RWPE1 (cell line): ENCODE measurements at regions not wholly inside any gene's neighbourhood (a gene's known extent, or its start where the extent isn't known, plus 50 kb on each side); places are given as distances from the start of the nearest gene placed in this dataset.

Experiments used
- CTCF ChIA-PET: fragments of 350-600 bp; sonication (Branson Sonifier 250); formaldehyde crosslinking; extraction: SDS; loops from one replicate; lab custom pipeline; 2021; lab: Yijun Ruan, JAX
- POLR2A ChIA-PET: fragments of 400-600 bp; formaldehyde crosslinking; extraction: SDS; loops from one replicate; lab custom pipeline; 2020; ENCODE audit warnings: antibody characterized with exemption; ENCODE audit not compliant: low non-redundant PET; lab: Yijun Ruan, JAX
- DNase-seq: peaks from one replicate; pipeline ENCODE4 v3.0.0; 2012; ENCODE audit warnings: low spot score
- H3K27ac ChIP-seq: fragments of 450-650 bp; 2 replicates; pipeline ENCODE4 v1.5.1; 2017
- TF ChIP-seq, protein P1 (sequence below): fragments of 450-650 bp; conservative IDR thresholded peaks from 2 replicates; pipeline ENCODE4 v1.5.1; 2017; ENCODE audit warnings: low read depth, mild to moderate bottlenecking

DNA sequence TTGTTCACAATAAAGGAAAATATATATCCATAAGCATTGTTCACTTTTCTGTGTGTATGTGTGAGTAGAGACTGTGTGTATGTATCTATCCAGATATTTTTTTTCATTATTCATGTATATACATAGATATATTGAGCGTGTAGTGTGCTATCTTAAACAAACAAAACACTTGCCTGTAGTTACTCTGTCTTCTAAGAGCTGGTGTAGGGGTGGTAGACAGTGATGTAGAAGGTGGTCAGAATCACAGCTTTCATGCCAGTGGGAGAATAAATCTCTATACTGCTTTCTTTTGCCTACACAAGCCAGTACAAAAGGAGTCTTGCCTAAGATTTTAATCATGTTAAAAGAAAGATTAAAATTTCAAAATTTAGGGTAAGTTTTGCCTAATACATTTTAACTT is 122.0 kb downstream of the UCHL5 start:
- DNase-seq = no peak
- TF ChIP-seq, protein P1, sequence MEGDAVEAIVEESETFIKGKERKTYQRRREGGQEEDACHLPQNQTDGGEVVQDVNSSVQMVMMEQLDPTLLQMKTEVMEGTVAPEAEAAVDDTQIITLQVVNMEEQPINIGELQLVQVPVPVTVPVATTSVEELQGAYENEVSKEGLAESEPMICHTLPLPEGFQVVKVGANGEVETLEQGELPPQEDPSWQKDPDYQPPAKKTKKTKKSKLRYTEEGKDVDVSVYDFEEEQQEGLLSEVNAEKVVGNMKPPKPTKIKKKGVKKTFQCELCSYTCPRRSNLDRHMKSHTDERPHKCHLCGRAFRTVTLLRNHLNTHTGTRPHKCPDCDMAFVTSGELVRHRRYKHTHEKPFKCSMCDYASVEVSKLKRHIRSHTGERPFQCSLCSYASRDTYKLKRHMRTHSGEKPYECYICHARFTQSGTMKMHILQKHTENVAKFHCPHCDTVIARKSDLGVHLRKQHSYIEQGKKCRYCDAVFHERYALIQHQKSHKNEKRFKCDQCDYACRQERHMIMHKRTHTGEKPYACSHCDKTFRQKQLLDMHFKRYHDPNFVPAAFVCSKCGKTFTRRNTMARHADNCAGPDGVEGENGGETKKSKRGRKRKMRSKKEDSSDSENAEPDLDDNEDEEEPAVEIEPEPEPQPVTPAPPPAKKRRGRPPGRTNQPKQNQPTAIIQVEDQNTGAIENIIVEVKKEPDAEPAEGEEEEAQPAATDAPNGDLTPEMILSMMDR = no peak
- ChIA-PET POLR2A (interaction anchor here (0.5 kb wide), 1 partner anchor 143 kb away, joined by 3 read pairs; no protein-coding TSS in a partner anchor), CTCF (interaction anchor here (0.6 to 0.7 kb wide), 2 partner anchors 18 to 37 kb away, joined by 3 read pairs; no protein-coding TSS in a partner anchor)
- H3K27ac ChIP-seq = no peak overlapping the region

DNA sequence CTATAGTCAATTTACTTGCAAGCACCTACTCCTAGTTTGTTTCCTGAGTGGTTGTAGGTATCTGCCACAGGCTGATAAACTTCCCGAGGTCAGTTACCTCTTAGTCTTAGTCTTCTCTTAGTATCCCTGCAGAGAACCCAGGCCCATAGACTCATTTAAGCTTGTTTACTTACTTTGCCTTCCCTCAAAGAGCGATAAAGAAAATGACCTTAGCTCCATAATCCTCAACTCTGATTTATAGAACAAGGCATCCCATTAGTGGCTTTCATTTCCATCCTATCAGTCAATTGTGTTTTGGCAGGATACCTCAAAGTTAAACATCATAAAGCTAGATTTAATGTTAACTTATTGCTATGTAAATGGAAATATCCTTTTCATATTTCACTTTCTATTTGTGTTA is 119.7 kb downstream of the UCHL5 start:
- ChIA-PET CTCF (no interaction called here), POLR2A (interaction anchor here (0.7 kb wide), 1 partner anchor 103 kb away, joined by 3 read pairs; no protein-coding TSS in a partner anchor)
- TF ChIP-seq, protein P1 = no peak
- H3K27ac ChIP-seq = no peak overlapping the region
- DNase-seq = no peak

DNA sequence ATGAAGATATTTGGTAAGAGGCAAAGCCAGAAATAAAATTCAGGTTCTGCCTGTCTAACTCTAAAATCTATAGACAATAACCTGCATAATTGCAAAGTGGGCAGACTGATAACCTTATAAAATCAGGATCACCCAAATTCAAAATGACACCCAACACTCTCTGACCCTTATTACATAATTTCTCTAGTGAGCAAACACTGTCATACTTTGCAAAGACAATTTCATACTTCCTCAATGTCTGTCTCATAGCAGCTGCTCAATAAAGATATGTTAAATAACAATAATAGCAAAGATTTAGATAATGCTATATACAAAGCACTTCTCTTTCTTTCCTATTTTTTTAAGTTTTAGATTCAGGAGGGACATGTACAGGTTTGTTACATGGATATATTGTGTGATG is 118.5 kb downstream of the UCHL5 start:
- no peak overlapping the region for H3K27ac ChIP-seq
- CTCF ChIA-PET = no interaction called here
- POLR2A ChIA-PET = no interaction called here
- no peak for DNase-seq
- TF ChIP-seq, protein P1 = no peak

DNA sequence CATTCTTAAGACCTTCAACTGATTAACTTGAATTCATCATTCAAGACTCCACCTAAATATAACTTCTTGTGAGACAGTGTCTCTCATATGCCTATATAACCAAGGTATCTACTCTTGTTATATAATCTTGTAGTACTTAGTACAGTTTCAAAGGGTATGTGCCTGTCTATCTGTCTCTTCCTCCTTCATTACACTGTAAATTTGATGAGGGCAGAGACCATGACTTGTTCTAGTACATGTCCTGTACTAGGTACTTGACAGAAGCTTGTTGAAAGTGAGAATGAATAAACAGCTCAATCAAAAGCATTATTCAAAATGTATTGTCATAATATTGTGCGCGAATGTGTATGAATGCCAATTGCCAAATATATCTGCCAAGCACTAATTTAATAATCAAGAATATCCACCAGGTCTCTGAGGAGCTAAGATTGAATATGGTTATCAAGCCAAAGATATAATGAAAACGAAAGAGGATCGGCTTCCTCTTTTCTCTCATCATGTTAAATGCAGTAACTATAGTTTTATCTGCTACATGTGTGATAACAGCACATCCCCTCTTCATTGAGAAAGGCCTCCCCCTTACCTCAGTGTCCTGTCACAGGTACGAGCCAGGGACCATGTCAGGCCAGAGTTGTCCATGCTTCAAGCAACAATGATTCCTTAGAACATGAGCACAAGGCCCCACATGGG is 117.3 kb downstream of the UCHL5 start:
- no peak for DNase-seq
- TF ChIP-seq, protein P1 = no peak
- POLR2A ChIA-PET = no interaction called here
- CTCF ChIA-PET = interaction anchor here (0.6 kb wide), 1 partner anchor 38 kb away, joined by 4 read pairs; no protein-coding TSS in a partner anchor
- no peak overlapping the region for H3K27ac ChIP-seq

DNA sequence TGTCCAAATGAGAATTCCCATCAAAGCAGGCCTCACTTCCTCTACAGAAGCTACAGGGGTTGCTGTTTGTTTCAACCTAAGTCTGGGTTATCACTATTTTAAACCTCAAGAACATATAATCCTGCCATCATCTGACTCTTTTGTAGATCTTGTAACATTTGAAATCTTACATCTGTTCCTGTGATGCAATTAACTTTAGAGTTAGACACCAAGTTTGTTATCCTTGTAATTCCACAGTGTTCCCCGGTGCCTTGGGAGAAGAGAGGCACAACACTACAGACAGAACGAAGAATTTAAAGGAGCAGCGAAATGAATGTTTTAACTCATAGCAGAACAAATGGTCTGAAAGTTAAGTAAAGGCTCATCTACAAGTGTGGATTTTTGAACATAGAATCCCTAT is 116.1 kb downstream of the UCHL5 start:
- DNase-seq = no peak
- no peak overlapping the region for H3K27ac ChIP-seq
- CTCF ChIA-PET = no interaction called here
- POLR2A ChIA-PET = no interaction called here
- TF ChIP-seq, protein P1 = no peak

DNA sequence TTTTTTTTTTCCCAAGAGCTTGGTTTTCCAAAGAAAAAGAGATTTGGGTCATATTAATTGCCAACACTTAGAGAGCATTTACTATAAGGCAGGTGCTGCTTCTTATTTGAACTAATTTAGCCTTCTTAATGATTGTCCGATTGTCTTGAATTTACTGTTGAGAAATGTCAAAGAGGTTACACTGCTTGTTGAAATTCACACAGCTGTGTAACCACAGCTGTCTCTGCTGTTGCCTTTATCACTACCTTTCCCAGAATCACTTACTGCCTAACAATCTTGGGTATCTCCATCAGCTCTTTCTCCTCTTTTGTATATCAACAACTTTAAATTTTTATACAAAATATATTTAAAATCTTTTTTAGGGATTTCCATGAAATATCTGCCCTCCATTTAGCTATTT is 115.6 kb downstream of the UCHL5 start:
- H3K27ac ChIP-seq = no peak overlapping the region
- CTCF ChIA-PET = no interaction called here
- POLR2A ChIA-PET = no interaction called here
- TF ChIP-seq, protein P1 = no peak
- no peak for DNase-seq
